HG02852 (cell line): ENCODE measurements at regions not wholly inside any gene's neighbourhood (a gene's known extent, or its start where the extent isn't known, plus 50 kb on each side); places are given as distances from the start of the nearest gene placed in this dataset.

Experiments
- ATAC-seq: cut with Tn5 transposase; IDR thresholded peaks from one replicate; pipeline ENCODE4 v1.9.1; 2021; ENCODE audit warnings: mild to moderate bottlenecking, moderate library complexity; ENCODE audit not compliant: unreplicated experiment

GRCh38 chr11:104610635-104611034 lies 287.6 kb downstream of the CASP12 start:
- ATAC-seq, result no peak

DNA sequence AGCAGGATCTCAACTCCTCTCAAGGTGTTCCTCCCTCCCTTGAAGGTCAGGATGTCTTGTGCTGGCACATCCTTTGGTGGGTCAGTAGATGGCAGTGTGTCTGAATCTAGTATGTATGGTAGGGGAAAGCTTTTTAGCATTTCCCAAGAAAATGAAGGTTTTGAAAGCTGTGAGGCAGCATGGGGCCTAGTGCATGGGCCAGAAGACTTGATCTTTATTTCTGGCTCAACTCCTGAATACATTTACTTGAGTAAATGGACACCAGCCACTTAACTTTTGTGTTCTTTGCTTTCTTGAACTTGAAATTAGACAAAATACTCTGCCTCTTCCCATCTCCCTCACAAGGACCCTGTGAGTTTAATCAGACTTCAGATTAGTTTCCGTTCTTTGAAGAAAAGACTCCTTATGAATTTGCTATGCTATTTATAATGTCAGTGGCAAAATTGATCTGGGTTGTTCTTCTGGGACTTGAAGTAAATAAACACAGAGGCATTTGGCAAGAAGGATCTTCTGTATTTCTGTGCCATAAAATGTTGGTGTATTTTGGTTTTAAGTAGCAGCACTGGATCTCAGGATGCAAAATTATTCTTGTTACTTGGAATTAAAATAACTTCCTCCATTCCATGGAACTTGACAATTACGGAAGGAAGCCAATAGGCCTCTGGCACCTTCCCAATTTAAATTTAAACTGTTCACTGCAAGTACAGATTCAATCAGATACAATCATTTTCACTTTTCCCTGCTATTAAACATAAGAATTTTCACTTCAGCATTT lies 288.8 kb downstream of the CASP12 start:
- ATAC-seq, result peak; percentile 88

- no peak for ATAC-seq
Observed at GRCh38 chr11:104602643-104603042, 295.6 kb downstream of the CASP12 start.

DNA sequence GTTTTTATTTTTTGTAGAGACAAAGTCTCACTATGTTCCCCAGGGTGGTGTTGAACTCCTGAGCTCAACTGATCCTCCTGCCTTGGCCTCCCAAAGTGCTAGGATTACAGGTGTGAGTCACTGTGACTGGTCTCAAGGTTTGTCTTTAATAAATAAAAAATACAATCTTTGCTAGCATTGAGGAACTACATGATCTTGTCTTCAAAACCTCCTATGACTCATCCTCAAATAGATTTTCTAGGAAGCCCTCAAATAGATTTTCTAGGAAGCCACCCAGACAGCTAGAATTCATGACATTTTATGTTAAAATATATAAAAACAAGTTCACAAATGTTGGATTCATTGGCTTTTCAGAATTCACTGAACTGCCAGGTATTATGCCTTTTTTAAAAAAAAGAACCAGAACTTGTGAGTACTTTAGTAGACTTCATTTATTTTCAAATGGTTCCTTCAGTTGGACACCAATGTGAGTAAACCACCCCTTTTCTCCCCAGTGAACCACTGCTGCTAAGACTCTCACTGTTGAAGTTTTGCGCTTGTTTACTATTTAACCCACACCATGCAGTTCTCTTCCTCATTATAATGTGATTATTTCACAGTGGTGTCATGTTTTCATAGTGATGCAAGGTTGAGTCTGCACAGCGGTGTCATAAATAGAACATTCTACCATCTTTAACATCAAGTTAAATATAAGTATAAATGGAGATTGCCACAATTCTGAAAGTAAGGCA lies 303.9 kb downstream of the CASP12 start:
- no peak for ATAC-seq

- ATAC-seq, result no peak
Observed at GRCh38 chr11:104588970-104589369, 309.3 kb downstream of the CASP12 start.

DNA sequence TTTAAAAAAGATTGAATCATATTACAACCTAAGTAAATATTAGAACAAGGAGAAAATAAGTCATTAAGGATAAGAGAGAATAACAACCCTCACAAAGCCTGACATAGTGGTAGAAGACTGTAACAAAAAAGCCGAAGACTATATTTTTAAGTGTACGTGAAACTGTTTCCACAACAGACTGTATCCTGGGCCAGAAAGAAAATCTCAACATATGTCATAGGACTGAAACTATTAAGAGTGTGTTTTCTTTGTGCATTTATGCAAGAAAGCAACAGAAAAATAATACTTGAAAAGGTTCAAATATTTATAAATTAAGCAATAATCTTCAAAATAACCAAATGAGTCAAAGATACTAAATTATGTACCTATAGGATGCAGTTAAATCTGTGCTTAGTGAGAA lies 309.8 kb downstream of the CASP12 start:
- no peak for ATAC-seq

DNA sequence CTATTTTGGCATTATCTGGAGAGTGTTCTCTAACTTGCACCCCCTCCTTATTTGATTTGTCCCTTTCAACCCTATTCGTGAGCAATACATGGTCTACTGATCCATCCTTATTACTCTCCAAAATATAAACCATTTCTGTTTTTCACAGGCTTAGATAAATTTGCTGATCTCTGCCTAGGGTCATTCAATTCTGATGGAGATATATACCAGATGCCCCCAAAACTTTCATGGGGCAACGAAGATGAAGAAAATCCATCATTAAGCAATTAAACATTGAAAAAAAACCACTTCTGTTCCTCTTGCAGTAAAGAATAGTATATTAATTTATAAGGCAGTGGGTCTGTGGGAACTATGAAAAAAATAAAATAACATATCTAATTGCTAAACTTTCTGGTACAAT lies 313.4 kb downstream of the CASP12 start:
- no peak for ATAC-seq

GRCh38 chr11:104583857-104584256 lies 314.4 kb downstream of the CASP12 start:
- no peak for ATAC-seq

GRCh38 chr11:104582431-104582830 lies 315.8 kb downstream of the CASP12 start:
- no peak for ATAC-seq

GRCh38 chr11:104581246-104581980 lies 316.8 kb downstream of the CASP12 start:
- no peak for ATAC-seq

- no peak for ATAC-seq
Observed at GRCh38 chr11:104573441-104573990, 324.7 kb downstream of the CASP12 start.

DNA sequence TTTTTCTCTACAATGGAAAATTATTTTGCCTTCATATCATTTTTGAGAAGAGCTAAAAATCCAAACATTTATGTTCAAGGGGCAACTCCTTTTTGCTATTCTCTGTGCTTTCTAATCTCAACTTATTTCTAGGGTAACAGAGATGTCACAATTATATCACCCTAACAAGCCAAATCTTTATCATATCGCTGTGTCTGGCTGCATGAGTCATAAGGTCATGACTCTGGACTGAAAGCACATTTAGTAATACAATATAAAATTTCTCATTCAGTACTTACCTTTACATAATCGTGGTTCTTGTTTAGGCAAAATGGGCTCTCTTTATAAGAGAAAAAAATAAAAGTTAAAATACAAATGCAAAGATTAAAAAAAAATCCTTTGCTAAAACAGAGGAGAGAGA lies 326.0 kb downstream of the CASP12 start:
- ATAC-seq, result no peak

DNA sequence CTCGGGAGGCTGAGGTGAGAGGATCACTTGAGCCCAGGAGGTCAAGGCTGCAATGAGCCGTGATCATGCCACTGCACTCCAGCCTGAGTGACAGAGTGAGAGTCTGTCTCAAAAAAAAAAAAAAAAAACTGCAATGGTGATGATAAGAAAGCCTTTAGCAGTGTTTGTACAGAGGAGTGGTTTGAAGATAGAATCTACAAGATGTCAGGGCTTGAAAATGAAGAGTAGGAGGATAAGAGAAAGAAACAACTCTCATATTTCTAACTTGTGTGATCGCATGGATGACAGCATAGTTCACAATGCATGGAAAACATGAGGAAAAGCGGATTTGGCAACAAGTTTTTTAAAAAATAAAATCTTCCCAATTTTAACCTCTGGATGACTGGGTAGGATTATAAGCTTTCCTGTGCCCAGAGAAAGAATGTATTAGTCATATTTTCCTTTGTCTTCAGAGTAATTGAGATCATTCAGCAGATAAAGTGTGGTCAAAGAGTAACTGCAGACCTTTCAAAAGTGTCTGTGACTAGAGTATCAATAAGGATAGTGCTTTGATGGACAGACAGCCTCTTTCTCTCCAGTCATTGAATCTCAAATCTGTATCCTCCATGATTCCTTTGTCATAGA lies 328.1 kb downstream of the CASP12 start:
- no peak for ATAC-seq

GRCh38 chr11:104565583-104565961 lies 332.7 kb downstream of the CASP12 start:
- ATAC-seq, result no peak

DNA sequence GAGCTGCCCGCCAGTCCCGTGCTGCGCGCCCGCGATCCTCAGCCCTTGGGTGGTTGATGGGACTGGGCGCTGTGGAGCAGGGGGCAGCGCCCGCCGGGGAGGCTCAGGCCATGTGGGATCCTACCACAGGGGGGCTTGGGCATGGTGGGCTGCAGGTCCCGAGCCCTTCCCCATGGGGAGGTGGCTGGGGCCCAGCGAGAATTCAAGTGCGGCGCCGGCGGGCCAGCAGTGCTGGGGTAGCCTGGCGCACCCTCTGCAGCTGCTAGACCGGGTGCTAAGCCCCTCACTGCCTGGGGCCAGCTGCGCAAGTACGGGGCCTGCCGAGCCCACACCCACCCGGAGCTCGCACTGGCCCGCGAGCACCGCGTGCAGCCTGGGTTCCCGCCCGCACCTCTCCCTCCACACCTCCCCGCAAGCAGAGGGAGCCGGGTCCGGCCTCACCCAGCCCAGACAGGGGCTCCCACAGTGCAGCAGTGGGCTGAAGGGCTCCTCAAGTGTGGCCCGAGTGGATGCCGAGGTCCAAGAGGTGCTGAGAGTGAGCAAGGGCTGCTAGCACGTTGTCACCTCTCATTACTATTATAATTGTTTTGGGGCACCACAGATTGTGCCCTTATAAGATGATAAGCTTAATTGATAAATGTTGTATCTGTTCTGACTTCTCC lies 333.2 kb downstream of the CASP12 start:
- no peak for ATAC-seq

GRCh38 chr11:104556606-104557301 lies 341.5 kb downstream of the CASP12 start:
- ATAC-seq, result no peak

DNA sequence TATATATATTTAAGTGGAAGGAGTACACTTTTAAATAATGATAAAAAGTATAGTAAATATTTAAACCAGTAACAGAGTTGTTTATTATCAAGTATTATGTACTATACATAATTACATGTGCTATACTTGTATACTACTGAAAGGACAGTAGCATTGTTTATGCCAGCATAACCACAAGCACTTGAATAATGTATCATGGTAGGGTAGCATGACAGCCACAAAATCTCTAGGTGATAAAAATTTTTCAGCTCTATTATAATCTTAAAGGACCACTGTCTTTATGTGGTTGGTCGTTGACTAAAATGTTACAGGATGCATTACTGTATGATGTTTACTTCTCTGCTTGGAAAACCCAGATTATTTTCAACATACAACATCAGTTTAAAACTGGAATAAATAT lies 349.2 kb downstream of the CASP12 start:
- no peak for ATAC-seq

GRCh38 chr11:104547996-104548661 lies 350.1 kb downstream of the CASP12 start:
- ATAC-seq, result no peak

DNA sequence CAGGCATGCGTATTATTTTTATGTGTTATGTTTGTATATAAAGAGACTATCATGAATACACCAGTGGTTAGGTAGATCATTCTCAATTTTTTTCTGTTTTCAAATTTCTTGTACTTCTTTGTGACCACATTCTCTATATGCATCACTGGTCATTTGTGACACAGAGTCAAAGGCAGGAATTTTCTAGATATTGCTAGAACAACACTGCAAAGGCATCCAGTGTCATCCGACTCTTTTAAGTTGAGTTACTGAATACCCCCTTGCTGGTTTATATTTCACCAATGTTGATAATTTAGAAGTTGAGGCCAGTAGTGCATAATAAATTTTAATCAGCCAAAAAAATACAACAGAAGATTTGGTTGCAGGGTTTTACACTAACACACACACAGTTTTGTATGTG lies 351.8 kb downstream of the CASP12 start:
- ATAC-seq, result no peak
